Skeletal muscle satellite cell (primary cell): ENCODE measurements at regions not wholly inside any gene's neighbourhood (a gene's known extent, or its start where the extent isn't known, plus 50 kb on each side); places are given as distances from the start of the nearest gene placed in this dataset.

Experiments
- H3K27me3 ChIP-seq: 2 replicates; pipeline ENCODE4 v1.7.0; 2013; ENCODE audit warnings: low read length; ENCODE audit not compliant: control insufficient read depth, insufficient read depth
- H3K36me3 ChIP-seq: 2 replicates; pipeline ENCODE4 v1.7.0; 2013; ENCODE audit warnings: mild to moderate bottlenecking, control low read depth, low read length; ENCODE audit not compliant: insufficient read depth
- H3K4me1 ChIP-seq: 2 replicates; pipeline ENCODE4 v1.7.0; 2013; ENCODE audit warnings: low read length; ENCODE audit not compliant: control insufficient read depth, insufficient read depth
- H3K4me2 ChIP-seq: 2 replicates; pipeline ENCODE4 v1.7.0; 2013; ENCODE audit warnings: mild to moderate bottlenecking, low read length
- H3K4me3 ChIP-seq: 2 replicates; pipeline ENCODE4 v1.7.0; 2013; ENCODE audit warnings: low read length
- H3K9ac ChIP-seq: 2 replicates; pipeline ENCODE4 v1.7.0; 2013; ENCODE audit warnings: mild to moderate bottlenecking, low read depth, low read length, moderate library complexity
- H3K9me3 ChIP-seq: replicated peaks from 2 replicates; pipeline ENCODE4 v1.7.0; 2013; ENCODE audit warnings: mild to moderate bottlenecking, control low read depth, low read length

DNA sequence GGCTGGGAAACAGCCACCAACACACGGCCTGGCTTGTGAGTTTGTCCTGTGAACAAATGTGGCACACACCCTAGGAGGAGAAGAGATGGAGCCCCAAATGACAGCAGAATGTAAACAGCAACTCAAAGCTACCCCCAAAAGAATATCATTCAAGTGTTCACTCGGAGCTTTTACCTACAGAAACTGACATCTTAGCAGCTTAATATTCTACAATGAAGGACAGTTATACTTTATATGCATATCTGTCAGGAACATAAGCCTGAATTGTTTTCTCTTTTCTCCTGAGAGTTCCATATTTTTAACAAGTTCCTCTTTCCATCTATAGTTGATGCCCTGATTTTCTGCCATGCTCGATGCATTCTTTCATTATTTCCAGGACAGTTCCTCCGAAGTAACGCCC is 566.0 kb upstream of the MAP3K7 start:
- no peak overlapping the region for H3K4me2 ChIP-seq
- H3K4me3 ChIP-seq = no peak overlapping the region
- H3K9me3 ChIP-seq = no peaks in the 10 kb centered on the region
- no peak overlapping the region for H3K9ac ChIP-seq
- no peaks in the 10 kb centered on the region for H3K36me3 ChIP-seq
- no peaks in the 10 kb centered on the region for H3K27me3 ChIP-seq
- peaks cover 7% of the 10 kb centered on the region for H3K4me1 ChIP-seq

- no peak overlapping the region for H3K4me2 ChIP-seq
- H3K9ac ChIP-seq = no peak overlapping the region
- H3K9me3 ChIP-seq = no peaks in the 10 kb centered on the region
- no peaks in the 10 kb centered on the region for H3K27me3 ChIP-seq
- H3K4me3 ChIP-seq = no peak overlapping the region
- H3K36me3 ChIP-seq = no peaks in the 10 kb centered on the region
- peaks cover 7% of the 10 kb centered on the region for H3K4me1 ChIP-seq
These were observed 563.3 kb upstream of the MAP3K7 start for GRCh38 chr6:91149956-91150705.

DNA sequence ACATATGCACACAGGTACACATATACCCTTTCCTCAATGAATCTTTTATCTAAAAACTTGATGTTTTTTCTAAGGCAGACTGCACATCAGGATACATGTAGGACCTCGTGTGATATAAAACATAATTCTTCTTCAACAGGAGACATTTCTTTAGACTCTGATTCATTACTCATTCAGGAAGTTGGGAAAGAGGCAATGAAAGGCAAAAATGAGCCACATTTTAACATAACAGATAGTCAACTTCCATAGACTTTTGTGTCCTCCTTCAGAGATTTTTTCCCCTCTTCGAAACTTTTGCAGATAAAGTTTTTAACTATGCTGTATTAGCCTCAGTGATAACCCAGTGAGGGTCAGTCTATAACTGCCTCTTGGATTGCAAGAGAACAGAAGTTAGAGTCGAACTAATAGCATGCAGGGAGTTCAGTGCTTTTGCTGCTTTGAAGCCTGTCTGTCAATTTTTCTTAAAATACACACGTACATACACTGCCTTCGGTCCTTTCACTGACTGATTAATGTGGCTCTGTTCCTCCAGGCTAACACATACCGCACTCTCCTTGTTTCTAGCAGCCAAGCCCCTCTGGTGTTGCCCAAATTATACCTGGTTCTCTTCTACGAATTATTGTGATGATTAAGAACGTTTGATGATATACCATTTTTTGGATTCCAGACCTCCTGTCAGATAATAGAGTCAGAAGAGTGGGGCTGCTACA is 562.5 kb upstream of the MAP3K7 start:
- H3K4me3 ChIP-seq = no peak overlapping the region
- no peaks in the 10 kb centered on the region for H3K36me3 ChIP-seq

DNA sequence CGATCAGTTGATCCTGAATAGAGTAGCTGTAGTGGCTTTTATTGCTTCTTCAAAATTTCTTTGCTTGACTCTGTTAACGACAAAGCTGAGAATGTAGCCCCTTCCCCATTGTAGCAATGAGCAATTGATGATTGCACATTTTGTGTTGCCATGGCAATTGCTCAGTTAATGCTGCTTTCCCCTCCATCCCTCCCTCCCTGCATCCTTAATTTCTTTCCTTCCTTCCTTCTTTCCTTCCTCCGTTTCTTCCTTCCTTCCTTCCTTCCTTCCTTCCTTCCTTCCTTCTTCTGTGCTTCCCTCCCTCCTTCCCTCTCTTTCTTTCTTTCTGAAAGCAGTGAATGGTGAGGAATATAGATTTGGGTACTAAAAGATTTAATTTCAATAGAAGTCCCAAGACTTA is 557.3 kb upstream of the MAP3K7 start:
- Histone ChIP-seq H3K4me2 (no peak overlapping the region), H3K9me3 (no peaks in the 10 kb centered on the region), H3K4me1 (peaks cover under 1% of the 10 kb centered on the region), H3K36me3 (no peaks in the 10 kb centered on the region), H3K4me3 (no peak overlapping the region), H3K27me3 (no peaks in the 10 kb centered on the region), H3K9ac (no peak overlapping the region)

More for the DNA sequence above, 562.5 kb upstream of the MAP3K7 start:
- H3K9ac ChIP-seq = no peak overlapping the region
- no peaks in the 10 kb centered on the region for H3K27me3 ChIP-seq
- H3K9me3 ChIP-seq = no peaks in the 10 kb centered on the region
- H3K4me2 ChIP-seq = no peak overlapping the region
- H3K4me1 ChIP-seq = peaks cover 7% of the 10 kb centered on the region

DNA sequence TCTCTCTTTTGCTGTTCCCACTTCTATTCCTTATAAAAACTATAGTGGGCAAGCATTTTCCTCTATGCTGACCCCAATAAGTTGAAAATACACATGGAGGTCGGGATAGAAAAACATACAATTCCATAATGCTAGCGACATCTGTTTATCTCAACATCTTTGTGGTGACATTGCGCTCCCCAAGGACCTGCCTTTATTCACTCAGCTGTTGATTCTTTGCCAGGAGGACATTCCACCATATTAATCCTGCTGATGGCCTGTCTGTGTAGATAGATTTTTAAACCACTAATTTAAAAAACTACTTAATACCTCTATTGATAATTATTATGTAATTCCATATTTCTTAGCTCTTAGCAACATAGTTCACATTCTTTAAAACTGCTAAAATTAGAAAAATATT is 555.3 kb upstream of the MAP3K7 start:
- no peaks in the 10 kb centered on the region for H3K27me3 ChIP-seq
- H3K4me1 ChIP-seq = no peaks in the 10 kb centered on the region
- H3K9me3 ChIP-seq = no peaks in the 10 kb centered on the region
- no peak overlapping the region for H3K9ac ChIP-seq
- H3K4me2 ChIP-seq = no peak overlapping the region
- H3K4me3 ChIP-seq = no peak overlapping the region
- H3K36me3 ChIP-seq = no peaks in the 10 kb centered on the region

- H3K36me3 ChIP-seq = no peaks in the 10 kb centered on the region
These were observed 554.5 kb upstream of the MAP3K7 start for GRCh38 chr6:91141346-91141745.

DNA sequence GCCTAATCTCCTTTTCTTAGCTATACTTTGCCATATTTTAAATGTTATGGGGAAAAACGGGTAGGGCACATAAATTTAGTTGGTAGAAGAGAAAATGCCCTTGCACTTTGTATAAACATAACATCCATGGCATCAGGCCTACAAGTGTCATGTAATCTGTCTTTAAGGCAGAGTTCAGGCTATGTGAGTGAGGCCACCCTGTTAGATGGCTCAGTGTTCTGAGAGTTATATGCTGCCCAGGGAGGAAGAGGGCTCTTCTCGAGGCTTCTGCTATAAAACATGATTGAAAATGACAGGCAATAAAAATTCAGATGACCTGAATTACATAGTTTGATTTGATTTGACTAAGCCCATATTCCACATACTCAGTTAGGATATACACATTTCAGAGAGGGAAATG is 553.6 kb upstream of the MAP3K7 start:
- Histone ChIP-seq H3K9me3 (no peaks in the 10 kb centered on the region), H3K36me3 (no peaks in the 10 kb centered on the region), H3K4me2 (no peak overlapping the region), H3K27me3 (no peaks in the 10 kb centered on the region), H3K4me3 (no peak overlapping the region), H3K4me1 (no peaks in the 10 kb centered on the region), H3K9ac (no peak overlapping the region)

More at GRCh38 chr6:91141346-91141745, 554.5 kb upstream of the MAP3K7 start:
- Histone ChIP-seq H3K9me3 (no peaks in the 10 kb centered on the region), H3K9ac (no peak overlapping the region), H3K4me2 (no peak overlapping the region), H3K4me3 (no peak overlapping the region), H3K27me3 (no peaks in the 10 kb centered on the region), H3K4me1 (no peaks in the 10 kb centered on the region)

- no peaks in the 10 kb centered on the region for H3K27me3 ChIP-seq
- no peaks in the 10 kb centered on the region for H3K4me1 ChIP-seq
- no peaks in the 10 kb centered on the region for H3K36me3 ChIP-seq
These were observed 550.4 kb upstream of the MAP3K7 start for GRCh38 chr6:91137286-91137685.

DNA sequence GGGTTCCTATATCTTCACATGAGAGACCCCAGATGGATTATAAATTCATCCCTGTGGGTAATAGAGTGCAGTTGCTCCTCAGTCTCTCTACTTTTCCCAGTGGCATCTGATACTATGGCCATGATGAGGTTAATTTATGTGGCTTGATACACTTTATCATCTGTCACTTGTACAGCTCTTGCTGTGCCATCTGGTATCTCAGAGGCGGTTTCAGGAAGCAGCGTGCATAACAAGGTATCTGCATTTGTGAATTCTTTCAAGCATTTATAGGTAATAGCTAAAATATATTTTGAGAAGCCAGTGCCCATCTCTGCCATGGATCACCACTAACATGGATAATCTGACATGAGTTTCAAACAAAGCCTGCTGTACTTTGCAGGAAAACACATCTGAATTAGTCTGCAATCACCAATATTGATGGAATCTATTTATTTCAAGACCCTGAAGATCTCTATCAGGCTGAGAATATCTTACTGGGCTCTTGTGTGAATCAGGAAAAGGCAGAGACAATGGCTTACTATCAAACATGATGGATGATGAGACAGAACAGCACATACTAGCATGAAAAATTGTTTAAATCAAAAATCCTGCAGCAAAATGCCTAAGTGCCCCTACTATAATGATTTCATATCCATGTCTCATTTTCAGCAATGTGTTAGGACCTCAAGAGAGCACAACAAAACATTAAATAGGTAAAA is 548.7 kb upstream of the MAP3K7 start:
- H3K4me1 ChIP-seq = no peaks in the 10 kb centered on the region
- H3K4me2 ChIP-seq = no peak overlapping the region
- no peaks in the 10 kb centered on the region for H3K36me3 ChIP-seq
- no peaks in the 10 kb centered on the region for H3K27me3 ChIP-seq
- no peak overlapping the region for H3K9ac ChIP-seq
- H3K9me3 ChIP-seq = no peaks in the 10 kb centered on the region
- H3K4me3 ChIP-seq = no peak overlapping the region

More at GRCh38 chr6:91137286-91137685, 550.4 kb upstream of the MAP3K7 start:
- H3K4me3 ChIP-seq = no peak overlapping the region
- H3K9ac ChIP-seq = no peak overlapping the region
- no peak overlapping the region for H3K4me2 ChIP-seq
- H3K9me3 ChIP-seq = no peaks in the 10 kb centered on the region

DNA sequence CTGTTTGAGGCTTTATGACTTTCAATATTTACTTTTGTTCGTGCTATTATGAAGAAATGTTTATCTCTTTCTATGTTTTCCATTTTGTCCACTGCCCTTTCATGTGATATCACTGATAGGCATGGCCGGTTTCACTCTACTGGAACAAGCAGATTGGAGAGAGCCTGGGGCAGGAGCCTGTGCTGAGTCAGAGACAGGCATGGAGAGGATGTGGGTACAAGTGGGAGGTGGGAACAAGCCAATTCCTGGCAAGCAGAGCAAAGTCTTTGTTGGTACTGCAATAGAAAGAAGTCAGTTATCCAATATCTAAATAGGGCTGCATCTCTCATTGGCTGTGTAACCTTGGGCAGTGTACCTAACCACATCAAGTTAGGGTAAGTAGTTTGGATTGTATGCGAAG is 545.6 kb upstream of the MAP3K7 start:
- Histone ChIP-seq H3K27me3 (no peaks in the 10 kb centered on the region), H3K36me3 (no peaks in the 10 kb centered on the region), H3K4me1 (no peaks in the 10 kb centered on the region), H3K4me2 (no peak overlapping the region), H3K9me3 (no peaks in the 10 kb centered on the region), H3K9ac (no peak overlapping the region), H3K4me3 (no peak overlapping the region)

DNA sequence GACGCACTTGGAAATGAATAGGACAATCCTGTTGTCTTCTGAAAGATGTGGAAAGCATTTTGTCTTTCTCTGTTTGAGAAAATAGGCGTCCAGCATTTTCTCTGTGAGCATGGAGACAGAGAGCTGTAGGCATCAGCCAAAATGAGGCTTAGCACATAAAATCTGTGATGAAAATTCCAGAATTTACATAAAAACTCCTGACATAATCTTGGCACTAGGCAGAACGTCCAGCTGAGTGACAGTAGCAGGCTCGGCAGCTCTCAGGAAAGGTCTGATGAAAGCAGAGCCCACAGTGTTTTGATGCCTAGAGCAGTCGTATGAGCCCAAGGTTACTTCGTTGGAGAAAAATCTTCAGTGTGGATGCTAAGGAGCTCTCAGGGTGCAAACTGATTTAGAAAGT is 543.3 kb upstream of the MAP3K7 start:
- H3K4me3 ChIP-seq = no peak overlapping the region
- no peaks in the 10 kb centered on the region for H3K9me3 ChIP-seq
- H3K4me1 ChIP-seq = no peaks in the 10 kb centered on the region
- H3K36me3 ChIP-seq = no peaks in the 10 kb centered on the region
- no peaks in the 10 kb centered on the region for H3K27me3 ChIP-seq
- no peak overlapping the region for H3K4me2 ChIP-seq
- no peak overlapping the region for H3K9ac ChIP-seq
